HG03039 (cell line): ENCODE measurements at regions not wholly inside any gene's neighbourhood (a gene's known extent, or its start where the extent isn't known, plus 50 kb on each side); places are given as distances from the start of the nearest gene placed in this dataset.

Experiments
- ATAC-seq: cut with Tn5 transposase; IDR thresholded peaks from one replicate; pipeline ENCODE4 v1.9.1; 2021; ENCODE audit warnings: mild to moderate bottlenecking, moderate library complexity; ENCODE audit not compliant: unreplicated experiment

- no peak for ATAC-seq
Observed at GRCh38 chr12:92650228-92650822, 52.5 kb upstream of the PLEKHG7 start.

- peak; percentile 74 for ATAC-seq
Observed at GRCh38 chr12:92649511-92650227, 53.1 kb upstream of the PLEKHG7 start.

DNA sequence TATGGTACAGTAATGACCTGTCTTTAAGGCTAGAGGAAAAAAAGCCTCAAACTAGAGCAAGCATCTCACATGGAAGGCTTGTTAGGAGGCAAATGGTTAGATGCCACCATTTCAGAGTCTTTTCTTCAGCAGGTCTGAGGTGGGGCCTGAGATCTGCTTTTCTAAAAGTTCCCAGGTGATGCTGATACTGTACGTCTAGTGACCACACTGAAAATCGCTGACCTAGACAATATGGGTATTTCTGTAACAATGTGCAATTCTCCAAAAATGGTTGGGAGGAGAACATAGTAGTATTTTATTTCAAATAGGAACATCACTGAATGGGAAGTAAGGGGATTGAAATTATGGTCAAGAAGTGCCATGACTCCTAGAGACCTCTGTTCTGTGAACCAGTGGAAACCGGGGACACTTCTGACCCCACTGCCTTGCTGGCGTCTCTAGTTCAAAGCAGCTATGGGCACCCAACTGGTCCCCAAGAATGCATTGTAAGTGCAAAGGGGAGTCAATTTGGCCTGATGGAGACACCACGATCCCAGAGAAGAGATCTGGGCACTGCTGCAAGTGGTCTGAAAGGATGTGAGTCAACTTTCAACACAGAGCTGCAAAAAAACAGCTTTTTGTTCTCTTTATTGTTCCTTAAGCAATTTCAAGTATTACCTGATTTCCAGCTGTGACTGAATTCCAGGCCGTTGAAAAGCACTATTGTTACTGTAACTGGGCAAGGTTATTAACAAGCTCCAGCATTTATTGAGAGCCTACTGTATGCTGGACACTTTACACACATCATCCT is 54.4 kb upstream of the PLEKHG7 start:
- ATAC-seq, result no peak

DNA sequence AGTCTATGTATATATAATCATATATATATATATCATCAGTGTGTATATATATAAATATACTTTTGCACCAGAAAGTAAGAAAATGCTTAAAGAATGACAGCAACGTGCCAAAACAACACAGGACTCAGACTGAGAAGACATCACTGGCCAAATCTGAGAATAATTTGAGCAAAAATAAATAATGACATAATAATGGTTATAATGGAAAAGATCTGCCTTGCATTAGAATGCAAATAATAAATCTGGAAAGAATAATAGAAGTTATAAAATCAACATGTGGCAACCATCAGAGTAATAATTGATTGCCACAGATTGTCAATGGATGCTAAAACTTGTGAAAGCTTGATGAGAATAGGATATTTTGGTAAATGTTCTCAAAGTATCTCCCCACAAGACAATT is 61.5 kb upstream of the PLEKHG7 start:
- ATAC-seq, result no peak

- ATAC-seq, result no peak
Observed at GRCh38 chr12:92640691-92641090, 62.1 kb upstream of the PLEKHG7 start.

DNA sequence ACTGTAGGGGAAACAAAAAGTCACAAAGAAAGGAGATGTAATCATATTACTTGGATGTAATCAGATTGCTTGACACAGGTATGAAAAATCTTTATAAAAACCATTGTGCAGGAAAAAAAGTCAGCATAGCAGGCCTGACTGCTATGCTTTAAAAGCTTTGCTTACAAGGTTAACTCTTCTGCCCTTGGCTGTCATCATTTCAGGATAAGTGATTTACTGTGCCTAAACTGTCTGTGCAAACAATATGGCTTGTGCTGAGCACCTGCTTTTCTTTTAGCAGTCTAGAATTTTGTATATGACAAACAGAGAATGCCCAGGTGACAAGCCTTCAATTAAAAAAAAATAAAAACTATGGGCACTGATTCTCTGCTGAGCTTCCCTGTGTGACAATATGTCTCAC is 63.8 kb upstream of the PLEKHG7 start:
- no peak for ATAC-seq

DNA sequence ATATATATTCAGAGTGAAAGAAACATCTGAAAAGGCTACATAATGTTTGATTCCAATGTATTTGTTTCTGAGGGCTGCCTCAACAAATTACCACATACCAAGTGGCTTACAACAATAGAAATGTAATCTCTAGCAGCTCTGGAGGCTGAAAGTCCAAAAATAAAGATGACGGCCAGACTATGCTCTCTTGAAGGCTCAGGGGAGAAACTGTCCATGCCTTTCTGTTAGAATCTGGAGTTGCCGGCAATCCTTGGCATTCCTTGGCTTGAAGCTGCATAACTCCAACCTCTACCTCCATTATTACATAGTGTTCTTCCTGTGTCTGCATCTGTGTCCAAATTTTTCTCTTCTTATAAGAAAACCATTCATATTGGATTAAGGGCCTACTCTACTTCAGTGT is 68.1 kb upstream of the PLEKHG7 start:
- ATAC-seq, result no peak

GRCh38 chr12:92634202-92634601 is 68.6 kb upstream of the PLEKHG7 start:
- no peak for ATAC-seq

GRCh38 chr12:92630968-92631367 is 71.8 kb upstream of the PLEKHG7 start:
- ATAC-seq, result no peak

GRCh38 chr12:92629349-92630065 is 73.3 kb upstream of the PLEKHG7 start:
- ATAC-seq, result no peak

- no peak for ATAC-seq
Observed at GRCh38 chr12:92628476-92628875, 74.3 kb upstream of the PLEKHG7 start.

- ATAC-seq, result no peak
Observed at GRCh38 chr12:92627511-92627910, 75.3 kb upstream of the PLEKHG7 start.

GRCh38 chr12:92625639-92626310 is 77.0 kb upstream of the PLEKHG7 start:
- no peak for ATAC-seq

- no peak for ATAC-seq
Observed at GRCh38 chr12:92624236-92624635, 78.6 kb upstream of the PLEKHG7 start.

- ATAC-seq, result no peak
Observed at GRCh38 chr12:92623386-92623785, 79.4 kb upstream of the PLEKHG7 start.

- no peak for ATAC-seq
Observed at GRCh38 chr12:92621833-92622232, 81.0 kb upstream of the PLEKHG7 start.

DNA sequence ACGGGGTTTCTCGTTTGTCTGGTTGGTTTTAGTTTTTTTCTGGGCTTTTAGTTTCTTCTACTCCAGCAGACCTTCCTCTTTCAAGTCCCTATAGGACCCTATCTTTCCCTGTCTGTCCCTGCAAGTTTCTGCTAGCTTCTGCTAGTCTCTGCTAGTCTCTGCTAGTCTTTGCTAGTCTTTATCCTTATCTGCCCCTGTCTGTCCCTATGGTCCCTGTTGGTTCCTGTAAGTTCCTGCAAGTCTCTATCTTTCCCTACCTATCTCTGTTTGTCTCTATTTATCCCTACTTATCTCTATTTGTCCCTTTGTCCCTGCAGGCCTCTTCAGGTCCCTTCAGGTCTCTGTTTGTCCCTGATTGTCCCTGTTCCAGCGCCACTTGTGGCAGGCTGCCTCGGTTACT is 81.5 kb upstream of the PLEKHG7 start:
- ATAC-seq, result no peak

DNA sequence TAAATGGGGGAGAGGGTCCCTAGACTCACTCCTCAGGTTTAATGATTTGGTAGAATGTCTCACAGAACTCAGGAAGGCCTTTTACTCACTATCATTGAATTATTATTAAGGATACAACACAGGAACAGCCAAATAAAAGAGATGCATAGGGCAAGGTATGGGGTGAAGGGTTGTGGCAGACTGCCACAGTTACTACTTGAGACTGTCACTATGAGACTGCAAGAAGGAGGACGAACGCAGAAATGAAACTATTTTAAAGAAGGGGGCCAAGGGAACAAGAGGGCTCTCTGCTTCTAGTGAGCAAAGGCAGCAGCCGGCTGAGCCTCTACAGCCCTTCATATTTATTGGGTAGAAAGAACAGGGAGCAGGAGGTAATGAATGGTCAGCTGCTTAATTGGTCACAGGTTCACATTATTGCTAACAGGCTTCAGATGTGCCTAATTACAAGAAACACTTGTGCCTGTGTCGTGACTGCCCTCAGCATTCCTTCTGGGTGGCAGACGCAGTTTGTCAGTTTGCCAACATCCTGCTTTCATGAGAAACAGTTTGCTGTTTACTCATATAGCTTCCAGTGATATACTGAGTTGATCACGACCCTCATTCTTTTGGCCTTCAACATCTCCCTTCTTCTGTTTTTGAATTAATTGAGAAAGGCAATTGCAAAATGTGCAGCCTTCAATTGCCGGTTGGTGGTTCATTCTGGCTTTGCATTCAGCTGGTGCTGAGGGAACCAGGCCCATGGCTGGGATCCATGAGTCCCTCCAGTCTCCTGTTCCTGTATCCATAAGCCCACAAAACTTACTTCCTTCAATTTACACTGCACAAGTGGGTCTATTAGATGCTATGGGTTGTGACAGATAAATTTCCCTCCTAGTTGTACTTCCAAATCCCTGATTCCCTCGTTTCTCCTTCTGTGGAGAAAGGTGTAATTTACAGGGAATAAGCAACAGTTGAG is 82.8 kb upstream of the PLEKHG7 start:
- no peak for ATAC-seq

- ATAC-seq, result no peak
Observed at GRCh38 chr12:92619026-92619425, 83.8 kb upstream of the PLEKHG7 start.

- no peak for ATAC-seq
Observed at GRCh38 chr12:92615703-92616102, 87.1 kb upstream of the PLEKHG7 start.
